Right lobe of liver (tissue), 6 donors: ENCODE measurements at regions not wholly inside any gene's neighbourhood (a gene's known extent, or its start where the extent isn't known, plus 50 kb on each side); places are given as distances from the start of the nearest gene placed in this dataset.
"Not testable (repeated sequence)": the region's sequence is repeated elsewhere in the genome, so short reads cannot be mapped to it uniquely, and the experiment has no call there.

ENCODE experiments used
- ATAC-seq, 4 donors: fragments of 200-7000 bp; cut with Tn5 transposase; one replicate each; pipeline ENCODE4 v1.9.1; 2020; ENCODE audit warnings: mild to moderate bottlenecking in 4 of 4, moderate library complexity in 4 of 4
- DNase-seq, 3 donors: peaks; one replicate each; pipeline ENCODE4 v3.0.0-alpha.2; 2020
- H3K27ac ChIP-seq, 3 donors: fragments of 200-600 bp; one replicate each; pipeline ENCODE4 v1.8.0; 2022
- H3K27me3 ChIP-seq, 2 donors: fragments of 200-600 bp; one replicate each; pipeline ENCODE4 v1.8.0; 2022
- H3K36me3 ChIP-seq, 4 donors: fragments of 200-600 bp; sonication (generic) in 1 of 4; one replicate each; pipeline versions ENCODE4 v1.5.1 to v1.8.0; 2017 to 2022; ENCODE audit warnings: control low read depth in 1 of 4
- H3K4me1 ChIP-seq, 4 donors: fragments of 200-600 bp; sonication (generic) in 1 of 4; one replicate each; pipeline versions ENCODE4 v1.5.1 to v1.8.0; 2017 to 2022; ENCODE audit warnings: control low read depth in 1 of 4
- H3K4me3 ChIP-seq, 3 donors: fragments of 200-600 bp; one replicate each; pipeline ENCODE4 v1.8.0; 2022
- H3K9me3 ChIP-seq, 4 donors: fragments of 200-600 bp; sonication (generic) in 1 of 4; one replicate each; pipeline versions ENCODE4 v1.5.1 to v1.8.0; 2017 to 2022; ENCODE audit warnings: control low read depth in 1 of 4
- POLR2A ChIP-seq: fragments of 450-650 bp; IDR thresholded peaks from one replicate; pipeline ENCODE4 v1.6.1; 2017; ENCODE audit warnings: antibody characterized with exemption, mild to moderate bottlenecking
- WGBS: methylation state at CpG from one replicate; pipeline ENCODE4 v1.1.6; 2018; ENCODE audit warnings: low coverage, low lambda C conversion rate; ENCODE audit not compliant: insufficient coverage; ENCODE audit errors: missing lambda C conversion rate; 5-methylcytosine and 5-hydroxymethylcytosine counted together
- intact Hi-C, 2 donors: fragments of 100-400 bp; cut with DNase I; formaldehyde crosslinking; loops; one replicate each; pipeline versions ENCODE4 v1.11.2 to v1.14.1; 2022
- TF ChIP-seq, protein P1 (sequence below), 4 donors: fragments of 200-600 bp in 3 of 4; fragments of 450-650 bp in 1 of 4; IDR thresholded peaks; one replicate each; pipeline versions ENCODE4 v1.5.1 to v1.8.0; 2016 to 2022; ENCODE audit warnings: antibody characterized with exemption in 4 of 4, mild to moderate bottlenecking in 2 of 4
- donor health status: DM: no; HTN: yes; CAD: no.
- donor health status: DM: no; HTN: no; CAD: no.
- donor health status: DM: no; HTN: no; CAD: no.
- donor health status: DM: no; HTN: yes; CAD: no.
- donor health status: DM: no; HTN: yes; CAD: no.

DNA sequence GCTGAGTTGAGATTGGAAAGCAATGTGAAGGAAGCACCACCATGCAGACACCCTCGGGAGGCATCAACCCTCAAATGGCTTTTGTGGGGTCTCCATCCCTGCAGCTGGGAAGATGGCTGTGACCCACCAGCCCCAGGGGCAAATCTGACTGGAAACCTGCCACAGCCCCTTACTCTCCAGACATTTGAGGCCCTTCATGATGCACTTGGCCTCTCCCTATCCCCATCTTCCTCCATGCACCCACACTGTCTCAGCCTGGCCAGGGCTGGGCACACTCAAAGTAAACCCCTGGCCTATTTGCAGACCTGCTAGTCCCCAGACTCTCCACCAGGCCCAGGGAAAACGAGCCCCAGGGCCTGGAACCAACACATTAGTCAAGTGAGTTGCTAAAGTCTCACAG lies 205.2 kb downstream of the MATN1 start:
- no peak for TF ChIP-seq POLR2A
- TF ChIP-seq, protein P1, sequence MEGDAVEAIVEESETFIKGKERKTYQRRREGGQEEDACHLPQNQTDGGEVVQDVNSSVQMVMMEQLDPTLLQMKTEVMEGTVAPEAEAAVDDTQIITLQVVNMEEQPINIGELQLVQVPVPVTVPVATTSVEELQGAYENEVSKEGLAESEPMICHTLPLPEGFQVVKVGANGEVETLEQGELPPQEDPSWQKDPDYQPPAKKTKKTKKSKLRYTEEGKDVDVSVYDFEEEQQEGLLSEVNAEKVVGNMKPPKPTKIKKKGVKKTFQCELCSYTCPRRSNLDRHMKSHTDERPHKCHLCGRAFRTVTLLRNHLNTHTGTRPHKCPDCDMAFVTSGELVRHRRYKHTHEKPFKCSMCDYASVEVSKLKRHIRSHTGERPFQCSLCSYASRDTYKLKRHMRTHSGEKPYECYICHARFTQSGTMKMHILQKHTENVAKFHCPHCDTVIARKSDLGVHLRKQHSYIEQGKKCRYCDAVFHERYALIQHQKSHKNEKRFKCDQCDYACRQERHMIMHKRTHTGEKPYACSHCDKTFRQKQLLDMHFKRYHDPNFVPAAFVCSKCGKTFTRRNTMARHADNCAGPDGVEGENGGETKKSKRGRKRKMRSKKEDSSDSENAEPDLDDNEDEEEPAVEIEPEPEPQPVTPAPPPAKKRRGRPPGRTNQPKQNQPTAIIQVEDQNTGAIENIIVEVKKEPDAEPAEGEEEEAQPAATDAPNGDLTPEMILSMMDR (IDR thresholded peaks at IDR 0.05): no peak
- Histone ChIP-seq H3K27me3 (no peaks in the 10 kb centered on the region), H3K4me1 (peaks cover 0 to 13% (median 3%) of the 10 kb centered on the region in 4 donors), H3K4me3 (no peak overlapping the region), H3K9me3 (no peaks in the 10 kb centered on the region), H3K27ac (no peak overlapping the region), H3K36me3 (no peaks in the 10 kb centered on the region)
- peak in 1 of 3 donors; percentile 19 for DNase-seq
- WGBS: no CpG with 5 or more reads among the region's 2 CpGs
- intact Hi-C loops: no loop called here
- ATAC-seq: no peak

- intact Hi-C loops, H3K9me3 ChIP-seq: not testable (repeated sequence)
These were observed 205.7 kb downstream of the MATN1 start for GRCh38 chr1:30517666-30518065.

GRCh38 chr1:30517241-30517640 lies 206.1 kb downstream of the MATN1 start:
- peak in 1 of 3 donors; percentile 26 for DNase-seq
- H3K27ac ChIP-seq, H3K4me1 ChIP-seq, H3K4me3 ChIP-seq, H3K9me3 ChIP-seq, H3K27me3 ChIP-seq, intact Hi-C loops, H3K36me3 ChIP-seq, ATAC-seq: not testable (repeated sequence)
- WGBS: 57% methylated on average over 3 of the region's 7 CpGs

More at GRCh38 chr1:30517666-30518065, 205.7 kb downstream of the MATN1 start:
- not testable (repeated sequence) for H3K27me3 ChIP-seq, H3K27ac ChIP-seq, ATAC-seq, H3K4me1 ChIP-seq, H3K36me3 ChIP-seq, DNase-seq, H3K4me3 ChIP-seq
- WGBS: 65% methylated on average over 3 of the region's 6 CpGs

DNA sequence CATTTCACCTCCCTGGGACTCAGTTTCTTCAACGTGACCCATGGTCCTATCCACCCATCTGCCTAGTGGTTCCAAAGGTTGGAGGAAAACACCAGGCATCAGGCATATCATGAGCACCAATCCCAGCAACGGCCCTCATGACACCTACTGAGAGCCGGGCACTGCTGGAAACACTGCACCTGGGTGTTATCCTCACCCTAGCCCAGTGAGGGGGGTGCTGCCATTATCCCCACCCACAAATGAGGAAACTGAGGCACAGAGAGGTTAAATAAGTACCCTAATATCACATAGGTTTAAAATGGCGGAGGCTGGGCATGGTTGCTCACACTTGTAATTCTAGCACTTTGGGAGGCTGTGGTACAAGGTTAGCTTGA lies 206.9 kb downstream of the MATN1 start:
- no peaks in the 10 kb centered on the region for H3K9me3 ChIP-seq
- no peak overlapping the region for H3K4me3 ChIP-seq
- ATAC-seq (no peak), DNase-seq (peak in 1 of 3 donors; percentile 13)
- no peaks in the 10 kb centered on the region for H3K27me3 ChIP-seq
- no peaks in the 10 kb centered on the region for H3K4me1 ChIP-seq
- no peak overlapping the region for H3K27ac ChIP-seq
- H3K36me3 ChIP-seq: no peaks in the 10 kb centered on the region
- TF ChIP-seq, protein P1 (IDR thresholded peaks at IDR 0.05): no peak
- TF ChIP-seq POLR2A: no peak
- WGBS: no CpG with 5 or more reads among the region's 4 CpGs
- intact Hi-C loops: no loop called here

DNA sequence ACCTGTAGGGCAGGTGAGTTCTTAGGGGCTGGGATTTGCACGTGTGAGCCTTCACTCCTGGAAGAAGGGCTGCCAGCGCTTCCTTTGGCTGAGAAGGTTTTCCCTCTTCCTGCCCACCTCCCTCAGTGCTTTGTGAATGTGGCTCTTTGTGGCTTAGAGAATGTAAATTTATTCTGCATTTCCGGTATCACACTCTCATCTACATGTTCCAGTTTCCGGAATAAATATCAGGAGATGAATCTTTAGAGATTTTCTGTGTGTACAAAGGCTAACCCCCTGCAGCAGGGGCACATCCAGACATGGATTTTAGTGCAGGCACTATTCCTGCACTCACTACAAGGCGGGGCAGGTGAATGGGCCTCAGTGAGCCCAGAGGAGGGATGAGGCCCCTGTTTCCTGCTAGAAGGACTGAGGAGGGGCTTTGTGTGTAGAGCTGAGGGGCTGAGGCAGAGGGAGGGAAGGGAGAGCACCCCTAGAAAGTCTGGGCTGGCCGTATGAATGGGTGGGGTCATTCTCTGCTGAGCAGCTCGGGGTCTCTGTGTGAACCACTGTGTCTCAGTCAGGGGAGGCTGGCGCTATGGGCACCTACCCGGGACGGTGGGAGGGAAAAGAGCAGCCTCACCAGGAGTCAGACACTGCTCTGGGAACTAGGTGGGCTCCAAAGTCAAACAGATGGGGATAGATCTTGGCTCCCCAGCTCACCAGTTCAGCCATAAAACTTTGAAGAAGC lies 207.5 kb downstream of the MATN1 start:
- DNase-seq: peak in 1 of 3 donors; percentile 20
- TF ChIP-seq POLR2A: no peak
- TF ChIP-seq, protein P1 (IDR thresholded peaks at IDR 0.05): no peak
- Histone ChIP-seq H3K4me3 (no peak overlapping the region), H3K27me3 (no peaks in the 10 kb centered on the region), H3K27ac (no peak overlapping the region), H3K9me3 (no peaks in the 10 kb centered on the region), H3K4me1 (no peaks in the 10 kb centered on the region), H3K36me3 (no peaks in the 10 kb centered on the region)
- WGBS: 75% methylated on average over 6 of the region's 10 CpGs
- no peak for ATAC-seq
- intact Hi-C loops: no loop called here
